ENCODE measurements at regions not wholly inside any gene's neighbourhood (a gene's known extent, or its start where the extent isn't known, plus 50 kb on each side); places are given as distances from the start of the nearest gene placed in this dataset.

DNA sequence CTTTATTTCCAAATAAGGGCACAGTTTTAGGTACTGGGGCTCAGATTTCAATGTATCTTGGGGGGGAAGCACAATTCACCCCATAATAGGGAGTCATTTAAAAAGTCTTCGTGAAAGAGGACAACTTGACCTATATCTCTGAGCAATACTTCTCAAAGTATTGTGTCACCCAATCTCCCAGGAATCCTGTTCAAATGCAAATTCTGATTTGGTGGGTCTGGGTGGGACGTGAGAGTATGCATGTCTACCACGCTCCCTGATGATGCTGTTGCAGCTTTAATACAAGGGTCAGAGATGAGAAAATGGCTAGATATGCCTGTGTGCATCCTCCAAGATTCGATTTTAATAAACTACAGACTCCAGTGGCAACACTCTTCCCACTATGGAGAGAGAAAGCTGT, 514.8 kb downstream of the BCOR start:
- Histone ChIP-seq H4K20me1 (ENCODE audit: low read depth, low read length) (no peaks in the 10 kb centered on the region), H3K9ac (ENCODE audit: low read length) (no peak overlapping the region), H3K9me2 (replicated peaks; ENCODE audit: insufficient read depth, low read length) (no peaks in the 10 kb centered on the region), H3K27me3 (ENCODE audit: low read length) (no peaks in the 10 kb centered on the region), H3K4me2 (ENCODE audit: low read depth, low read length, poor library complexity, severe bottlenecking) (no peak overlapping the region), H3K36me3 (ENCODE audit: low read length) (no peaks in the 10 kb centered on the region), H3F3A (ENCODE audit: insufficient read depth) (no peaks in the 10 kb centered on the region), H3K4me3 (ENCODE audit: insufficient read depth, low read length, poor library complexity, severe bottlenecking) (no peak overlapping the region), H3K79me2 (ENCODE audit: insufficient read depth, low read length) (no peaks in the 10 kb centered on the region), H3K9me3 (ENCODE audit: insufficient read depth, low read length) (no peaks in the 10 kb centered on the region), H3K27ac (ENCODE audit: low read depth, low read length) (no peak overlapping the region), H2AFZ (ENCODE audit: low read depth, low read length, severe bottlenecking) (no peak overlapping the region)
- no peak for TF ChIP-seq EZH2phosphoT487 (conservative IDR thresholded peaks at IDR 0.05; ENCODE audit: low read length)
- TF ChIP-seq, protein P1, sequence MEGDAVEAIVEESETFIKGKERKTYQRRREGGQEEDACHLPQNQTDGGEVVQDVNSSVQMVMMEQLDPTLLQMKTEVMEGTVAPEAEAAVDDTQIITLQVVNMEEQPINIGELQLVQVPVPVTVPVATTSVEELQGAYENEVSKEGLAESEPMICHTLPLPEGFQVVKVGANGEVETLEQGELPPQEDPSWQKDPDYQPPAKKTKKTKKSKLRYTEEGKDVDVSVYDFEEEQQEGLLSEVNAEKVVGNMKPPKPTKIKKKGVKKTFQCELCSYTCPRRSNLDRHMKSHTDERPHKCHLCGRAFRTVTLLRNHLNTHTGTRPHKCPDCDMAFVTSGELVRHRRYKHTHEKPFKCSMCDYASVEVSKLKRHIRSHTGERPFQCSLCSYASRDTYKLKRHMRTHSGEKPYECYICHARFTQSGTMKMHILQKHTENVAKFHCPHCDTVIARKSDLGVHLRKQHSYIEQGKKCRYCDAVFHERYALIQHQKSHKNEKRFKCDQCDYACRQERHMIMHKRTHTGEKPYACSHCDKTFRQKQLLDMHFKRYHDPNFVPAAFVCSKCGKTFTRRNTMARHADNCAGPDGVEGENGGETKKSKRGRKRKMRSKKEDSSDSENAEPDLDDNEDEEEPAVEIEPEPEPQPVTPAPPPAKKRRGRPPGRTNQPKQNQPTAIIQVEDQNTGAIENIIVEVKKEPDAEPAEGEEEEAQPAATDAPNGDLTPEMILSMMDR (IDR thresholded peaks at IDR 0.05; ENCODE audit: insufficient read depth, low read length, poor library complexity, severe bottlenecking), result no peak

GRCh38 chrX:39585808-39586207, 511.9 kb downstream of the BCOR start:
- no peaks in the 10 kb centered on the region for H3K27me3 ChIP-seq (ENCODE audit: low read length)
- no peak overlapping the region for H2AFZ ChIP-seq (ENCODE audit: low read depth, low read length, severe bottlenecking)
- no peaks in the 10 kb centered on the region for H3F3A ChIP-seq (ENCODE audit: insufficient read depth)
- H3K79me2 ChIP-seq (ENCODE audit: insufficient read depth, low read length), result no peaks in the 10 kb centered on the region
- H3K4me2 ChIP-seq (ENCODE audit: low read depth, low read length, poor library complexity, severe bottlenecking), result no peak overlapping the region
- no peak overlapping the region for H3K4me3 ChIP-seq (ENCODE audit: insufficient read depth, low read length, poor library complexity, severe bottlenecking)
- H3K9me2 ChIP-seq (replicated peaks; ENCODE audit: insufficient read depth, low read length), result no peaks in the 10 kb centered on the region
- H3K36me3 ChIP-seq (ENCODE audit: low read length), result no peaks in the 10 kb centered on the region
- H3K27ac ChIP-seq (ENCODE audit: low read depth, low read length), result no peak overlapping the region
- no peaks in the 10 kb centered on the region for H4K20me1 ChIP-seq (ENCODE audit: low read depth, low read length)
- TF ChIP-seq EZH2phosphoT487 (conservative IDR thresholded peaks at IDR 0.05; ENCODE audit: low read length), result no peak
- TF ChIP-seq, protein P1 (IDR thresholded peaks at IDR 0.05; ENCODE audit: insufficient read depth, low read length, poor library complexity, severe bottlenecking), result no peak
- no peaks in the 10 kb centered on the region for H3K9me3 ChIP-seq (ENCODE audit: insufficient read depth, low read length)
- H3K9ac ChIP-seq (ENCODE audit: low read length), result no peak overlapping the region

- Histone ChIP-seq H3K27me3 (ENCODE audit: low read length) (no peaks in the 10 kb centered on the region), H3K9me3 (ENCODE audit: insufficient read depth, low read length) (no peaks in the 10 kb centered on the region), H3K4me3 (ENCODE audit: insufficient read depth, low read length, poor library complexity, severe bottlenecking) (no peak overlapping the region), H3K4me2 (ENCODE audit: low read depth, low read length, poor library complexity, severe bottlenecking) (no peak overlapping the region), H4K20me1 (ENCODE audit: low read depth, low read length) (no peaks in the 10 kb centered on the region), H3K9ac (ENCODE audit: low read length) (no peak overlapping the region), H3K36me3 (ENCODE audit: low read length) (no peaks in the 10 kb centered on the region), H3K9me2 (replicated peaks; ENCODE audit: insufficient read depth, low read length) (no peaks in the 10 kb centered on the region), H3K79me2 (ENCODE audit: insufficient read depth, low read length) (no peaks in the 10 kb centered on the region), H3K27ac (ENCODE audit: low read depth, low read length) (no peak overlapping the region), H3F3A (ENCODE audit: insufficient read depth) (no peaks in the 10 kb centered on the region), H2AFZ (ENCODE audit: low read depth, low read length, severe bottlenecking) (no peak overlapping the region)
- TF ChIP-seq, protein P1 (IDR thresholded peaks at IDR 0.05; ENCODE audit: insufficient read depth, low read length, poor library complexity, severe bottlenecking), result no peak
- TF ChIP-seq EZH2phosphoT487 (conservative IDR thresholded peaks at IDR 0.05; ENCODE audit: low read length), result no peak
Measured at GRCh38 chrX:39586359-39586758, 511.4 kb downstream of the BCOR start.
